Nephron (organoid): ENCODE measurements at regions not wholly inside any gene's neighbourhood (a gene's known extent, or its start where the extent isn't known, plus 50 kb on each side); places are given as distances from the start of the nearest gene placed in this dataset.

ENCODE experiments used
- H3K27ac Mint-ChIP-seq, 3 experiments: 2 replicates each; pipeline ENCODE4 v1.8.0; 2020; ENCODE audit warnings: mixed read lengths in 3 of 3, mild to moderate bottlenecking in 2 of 3, moderate library complexity in 1 of 3
- H3K27me3 Mint-ChIP-seq: 2 replicates; pipeline ENCODE4 v1.8.0; 2021; ENCODE audit warnings: low read depth, mild to moderate bottlenecking, moderate library complexity, mixed read lengths
- H3K36me3 Mint-ChIP-seq: 2 replicates; pipeline ENCODE4 v1.8.0; 2020; ENCODE audit warnings: low read depth, mixed read lengths
- H3K4me1 Mint-ChIP-seq: 2 replicates; pipeline ENCODE4 v1.8.0; 2020; ENCODE audit warnings: mixed read lengths
- H3K4me3 Mint-ChIP-seq, 3 experiments: 2 replicates each; pipeline ENCODE4 v1.8.0; 2020; ENCODE audit warnings: mild to moderate bottlenecking in 3 of 3, mixed read lengths in 3 of 3, moderate library complexity in 2 of 3
- H3K9me3 Mint-ChIP-seq: 2 replicates; pipeline ENCODE4 v1.8.0; 2020; ENCODE audit warnings: mixed read lengths
- TF ChIP-seq, protein P1 (sequence below), 3 experiments: fragments of 200-600 bp; sonication (generic); IDR thresholded peaks; one replicate each; pipeline ENCODE4 v1.5.0; 2021; ENCODE audit warnings: antibody characterized with exemption in 3 of 3; ENCODE audit not compliant: unreplicated experiment in 3 of 3

DNA sequence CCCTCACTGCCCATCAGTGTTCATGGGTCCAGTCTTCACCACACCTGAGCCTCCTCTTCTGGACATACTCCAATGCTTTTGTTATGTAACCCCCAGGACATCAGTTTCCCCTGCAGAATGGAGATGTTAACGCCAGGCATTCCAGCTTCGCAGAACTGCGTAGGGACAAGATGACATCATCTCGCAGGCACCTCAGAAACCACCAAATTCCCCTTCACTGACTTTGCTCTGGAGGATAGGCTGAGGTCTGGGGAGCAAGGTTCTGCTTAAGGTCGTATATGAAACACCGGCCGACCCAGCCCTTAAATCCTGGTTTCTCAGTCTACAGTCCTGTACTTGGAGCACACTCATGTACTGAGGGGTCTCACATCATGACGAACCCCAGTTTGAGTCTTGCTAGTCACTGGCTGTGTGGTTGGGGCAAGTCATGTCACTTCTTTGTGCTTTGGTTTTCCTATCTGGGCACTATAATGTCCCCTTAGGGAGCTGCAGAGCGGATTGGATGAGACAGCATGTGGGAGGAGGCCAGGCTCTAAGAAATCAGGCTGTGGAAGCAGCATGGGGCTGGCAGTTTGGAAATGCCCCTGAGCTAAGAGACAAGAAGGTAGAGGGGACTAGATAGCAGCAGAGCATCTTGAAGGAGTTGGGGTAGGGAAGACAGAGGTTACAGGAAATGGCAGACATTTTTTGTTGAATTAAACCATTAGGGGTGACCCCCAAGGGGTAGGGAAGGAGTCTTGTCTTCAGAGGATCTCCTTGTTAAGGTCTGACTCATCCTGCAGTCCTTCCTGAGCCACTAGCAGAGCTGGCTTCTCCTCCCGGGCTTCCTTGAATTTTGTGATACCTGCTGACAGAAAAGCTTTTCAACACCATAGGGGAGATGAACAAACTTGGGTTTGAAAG lies 138.3 kb downstream of the FOXD2 start:
- Mint-ChIP-seq H3K4me1 (peaks cover 55% of the 10 kb centered on the region), H3K36me3 (no peaks in the 10 kb centered on the region), H3K9me3 (no peaks in the 10 kb centered on the region), H3K27me3 (peaks cover 58% of the 10 kb centered on the region), H3K27ac (peak overlapping the region in 2 of 3 experiments; percentile 45 to 54), H3K4me3 (no peak overlapping the region)
- TF ChIP-seq, protein P1, sequence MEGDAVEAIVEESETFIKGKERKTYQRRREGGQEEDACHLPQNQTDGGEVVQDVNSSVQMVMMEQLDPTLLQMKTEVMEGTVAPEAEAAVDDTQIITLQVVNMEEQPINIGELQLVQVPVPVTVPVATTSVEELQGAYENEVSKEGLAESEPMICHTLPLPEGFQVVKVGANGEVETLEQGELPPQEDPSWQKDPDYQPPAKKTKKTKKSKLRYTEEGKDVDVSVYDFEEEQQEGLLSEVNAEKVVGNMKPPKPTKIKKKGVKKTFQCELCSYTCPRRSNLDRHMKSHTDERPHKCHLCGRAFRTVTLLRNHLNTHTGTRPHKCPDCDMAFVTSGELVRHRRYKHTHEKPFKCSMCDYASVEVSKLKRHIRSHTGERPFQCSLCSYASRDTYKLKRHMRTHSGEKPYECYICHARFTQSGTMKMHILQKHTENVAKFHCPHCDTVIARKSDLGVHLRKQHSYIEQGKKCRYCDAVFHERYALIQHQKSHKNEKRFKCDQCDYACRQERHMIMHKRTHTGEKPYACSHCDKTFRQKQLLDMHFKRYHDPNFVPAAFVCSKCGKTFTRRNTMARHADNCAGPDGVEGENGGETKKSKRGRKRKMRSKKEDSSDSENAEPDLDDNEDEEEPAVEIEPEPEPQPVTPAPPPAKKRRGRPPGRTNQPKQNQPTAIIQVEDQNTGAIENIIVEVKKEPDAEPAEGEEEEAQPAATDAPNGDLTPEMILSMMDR (IDR thresholded peaks at IDR 0.05; ENCODE audit: unreplicated experiment in 3 of 3) = no peak

DNA sequence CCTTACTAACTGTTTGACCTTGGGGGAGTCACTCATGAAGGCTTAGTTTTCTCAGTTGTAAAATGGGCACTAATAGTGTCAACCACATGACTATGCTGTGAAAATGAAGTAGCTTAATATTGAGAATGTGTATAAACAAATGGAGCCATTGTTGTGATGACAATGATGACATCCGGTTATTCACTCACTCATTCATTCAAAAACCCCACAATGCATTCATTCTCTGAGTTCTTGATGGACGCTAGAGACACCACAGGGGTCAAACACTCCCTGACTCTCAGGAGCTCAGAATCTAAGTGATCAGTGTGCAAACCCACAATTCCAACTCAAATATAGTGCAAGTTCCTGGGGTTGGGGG lies 138.9 kb downstream of the FOXD2 start:
- H3K36me3 Mint-ChIP-seq = no peaks in the 10 kb centered on the region
- peak overlapping the region in 1 of 3 experiments; percentile 96 for H3K27ac Mint-ChIP-seq
- no peak overlapping the region for H3K4me3 Mint-ChIP-seq
- TF ChIP-seq, protein P1 (IDR thresholded peaks at IDR 0.05; ENCODE audit: unreplicated experiment in 3 of 3) = no peak
- peaks cover 55% of the 10 kb centered on the region for H3K27me3 Mint-ChIP-seq
- peaks cover 58% of the 10 kb centered on the region for H3K4me1 Mint-ChIP-seq
- H3K9me3 Mint-ChIP-seq = no peaks in the 10 kb centered on the region

DNA sequence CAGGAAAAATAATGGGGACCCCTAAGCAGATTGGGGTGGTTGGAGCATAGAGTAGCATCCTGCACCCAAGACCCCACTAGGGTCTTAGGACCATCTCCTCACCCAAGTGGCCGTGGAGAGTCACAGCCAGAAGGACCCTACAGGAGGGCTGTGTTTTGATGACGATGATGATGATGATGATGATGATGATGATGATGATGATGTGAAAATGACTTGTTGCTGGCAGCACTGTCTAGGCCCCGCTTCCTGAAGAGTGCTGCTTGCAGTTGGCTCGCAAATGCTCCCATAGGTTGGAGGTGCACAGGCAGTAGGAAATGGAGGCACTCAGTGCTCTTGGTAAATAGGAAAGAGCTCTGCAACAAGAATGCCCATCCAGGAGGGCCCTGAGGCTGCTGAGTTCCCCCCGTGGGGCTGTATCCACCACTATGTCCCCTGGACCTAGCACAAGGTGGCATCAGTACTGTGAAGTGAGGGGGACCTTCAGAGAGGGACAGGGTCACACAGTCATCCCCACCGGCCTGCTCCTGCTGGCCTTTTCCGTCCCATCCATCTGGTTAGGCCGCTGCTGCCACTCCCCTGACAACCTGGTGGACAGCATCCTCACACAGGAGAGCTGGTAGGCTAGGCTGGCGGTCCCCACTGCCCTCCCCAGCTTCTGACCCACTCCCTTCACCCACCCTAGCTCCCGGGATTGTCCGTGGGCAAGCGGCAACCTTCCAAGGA lies 139.6 kb downstream of the FOXD2 start:
- Mint-ChIP-seq H3K4me1 (peaks cover 61% of the 10 kb centered on the region), H3K27me3 (peaks cover 48% of the 10 kb centered on the region), H3K9me3 (no peaks in the 10 kb centered on the region), H3K36me3 (no peaks in the 10 kb centered on the region), H3K27ac (peak overlapping the region; percentile 82 to 96 (median 91)), H3K4me3 (peak overlapping the region in 1 of 3 experiments; percentile 35)
- TF ChIP-seq, protein P1 (IDR thresholded peaks at IDR 0.05; ENCODE audit: unreplicated experiment in 3 of 3) = no peak

DNA sequence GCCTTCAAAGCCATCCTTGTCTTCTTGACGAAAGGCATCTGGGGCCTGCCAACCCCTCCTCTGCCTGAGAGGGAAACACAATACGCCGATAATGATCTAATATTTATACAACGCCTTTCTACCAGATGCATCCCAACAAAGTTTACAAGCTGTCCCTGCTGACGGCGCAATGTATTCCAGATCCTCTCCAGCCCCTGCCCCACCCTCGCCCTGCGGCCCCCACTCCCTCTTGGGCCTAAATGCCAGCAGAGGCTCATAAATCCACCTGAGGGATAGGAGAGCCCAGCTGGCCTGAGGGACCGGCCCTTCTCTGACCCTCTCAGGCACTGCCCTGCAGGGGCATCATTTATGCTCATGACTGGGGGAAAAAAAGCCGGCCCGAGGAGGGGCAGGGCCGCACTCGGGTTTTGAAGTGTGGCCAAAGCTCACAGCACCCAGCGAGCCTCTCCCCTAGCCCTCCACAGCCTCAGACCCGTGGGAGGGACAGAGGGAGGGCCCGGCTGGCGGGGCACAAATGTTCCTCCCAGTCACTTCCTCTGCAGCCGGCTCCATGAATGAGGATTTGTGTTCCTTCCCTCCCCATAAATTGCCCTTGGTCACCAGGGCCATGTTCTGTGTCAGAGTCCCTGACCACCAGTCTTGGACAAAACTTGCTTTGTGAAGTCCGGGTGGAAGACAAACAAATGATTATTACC lies 140.3 kb downstream of the FOXD2 start:
- H3K36me3 Mint-ChIP-seq = no peaks in the 10 kb centered on the region
- H3K27ac Mint-ChIP-seq = peak overlapping the region; percentile 82 to 96 (median 91)
- TF ChIP-seq, protein P1 (IDR thresholded peaks at IDR 0.05; ENCODE audit: unreplicated experiment in 3 of 3) = no peak
- H3K9me3 Mint-ChIP-seq = no peaks in the 10 kb centered on the region
- H3K4me3 Mint-ChIP-seq = peak overlapping the region in 1 of 3 experiments; percentile 40
- peaks cover 47% of the 10 kb centered on the region for H3K27me3 Mint-ChIP-seq
- peaks cover 61% of the 10 kb centered on the region for H3K4me1 Mint-ChIP-seq

DNA sequence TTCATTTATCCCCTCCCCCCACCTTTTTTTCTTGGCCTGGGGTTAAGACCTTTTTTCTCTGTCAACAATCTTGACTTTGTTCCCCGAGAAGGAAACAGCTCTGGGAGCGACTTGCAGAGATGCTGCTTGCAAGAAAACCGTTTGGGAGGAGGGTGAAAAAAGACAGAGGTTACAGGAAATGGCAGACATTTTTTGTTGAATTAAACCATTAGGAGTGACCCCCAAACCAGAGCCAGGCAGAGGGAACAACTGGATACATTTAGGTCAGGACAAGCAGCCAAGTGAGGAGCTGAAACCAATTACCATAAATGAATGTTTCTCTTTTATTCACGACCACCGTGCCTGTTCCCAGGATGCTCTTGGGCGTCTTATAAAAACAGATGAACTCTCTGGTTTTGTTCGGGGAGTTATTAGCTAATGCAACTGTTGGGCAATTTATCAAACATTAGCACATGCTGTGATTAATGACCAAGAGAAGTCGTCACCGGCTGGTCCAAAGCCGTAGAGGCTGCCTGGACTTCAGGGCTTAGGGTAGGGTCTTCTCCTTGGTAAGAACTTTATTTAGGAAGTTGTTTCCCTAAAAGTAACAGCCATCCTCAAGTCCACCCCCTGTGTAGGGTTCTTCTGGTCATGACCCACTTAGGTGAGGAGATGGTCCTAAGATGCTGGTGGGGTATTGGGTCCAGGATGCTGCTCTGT lies 141.0 kb downstream of the FOXD2 start:
- TF ChIP-seq, protein P1 (IDR thresholded peaks at IDR 0.05; ENCODE audit: unreplicated experiment in 3 of 3) = no peak
- Mint-ChIP-seq H3K4me3 (peak overlapping the region in 1 of 3 experiments; percentile 40), H3K27ac (peak overlapping the region; percentile 82 to 96 (median 91)), H3K27me3 (peaks cover 44% of the 10 kb centered on the region), H3K9me3 (no peaks in the 10 kb centered on the region), H3K4me1 (peaks cover 56% of the 10 kb centered on the region), H3K36me3 (no peaks in the 10 kb centered on the region)
